ENCODE measurements at regions not wholly inside any gene's neighbourhood (a gene's known extent, or its start where the extent isn't known, plus 50 kb on each side); places are given as distances from the start of the nearest gene placed in this dataset.

GRCh38 chr2:48069769-48070168 lies 163.5 kb upstream of the FBXO11 start:
- TF ChIP-seq CTCF (IDR thresholded peaks at IDR 0.05): no peak
- H3K4me3 Mint-ChIP-seq (ENCODE audit: unreplicated experiment): no peak overlapping the region
- peaks cover 33% of the 10 kb centered on the region for H3K27me3 Mint-ChIP-seq (ENCODE audit: unreplicated experiment)
- H3K9me3 Mint-ChIP-seq (ENCODE audit: unreplicated experiment): peaks cover 4% of the 10 kb centered on the region
- no peak for DNase-seq (ENCODE audit: extremely low spot score, unreplicated experiment)
- no peaks in the 10 kb centered on the region for H3K36me3 Mint-ChIP-seq (ENCODE audit: unreplicated experiment)
- no peaks in the 10 kb centered on the region for H3K4me1 Mint-ChIP-seq (ENCODE audit: unreplicated experiment)
- H3K27ac Mint-ChIP-seq (ENCODE audit: unreplicated experiment): no peak overlapping the region

- H3K9me3 Mint-ChIP-seq (ENCODE audit: unreplicated experiment): peaks cover 4% of the 10 kb centered on the region
- H3K27me3 Mint-ChIP-seq (ENCODE audit: unreplicated experiment): peaks cover 33% of the 10 kb centered on the region
- no peaks in the 10 kb centered on the region for H3K36me3 Mint-ChIP-seq (ENCODE audit: unreplicated experiment)
- H3K4me3 Mint-ChIP-seq (ENCODE audit: unreplicated experiment): no peak overlapping the region
- H3K27ac Mint-ChIP-seq (ENCODE audit: unreplicated experiment): no peak overlapping the region
- DNase-seq (ENCODE audit: extremely low spot score, unreplicated experiment): no peak
- no peak for TF ChIP-seq CTCF (IDR thresholded peaks at IDR 0.05)
- no peaks in the 10 kb centered on the region for H3K4me1 Mint-ChIP-seq (ENCODE audit: unreplicated experiment)
Observed at GRCh38 chr2:48070415-48070814, 164.1 kb upstream of the FBXO11 start.

- Mint-ChIP-seq H3K36me3 (ENCODE audit: unreplicated experiment) (no peaks in the 10 kb centered on the region), H3K4me1 (ENCODE audit: unreplicated experiment) (no peaks in the 10 kb centered on the region), H3K4me3 (ENCODE audit: unreplicated experiment) (no peak overlapping the region), H3K27me3 (ENCODE audit: unreplicated experiment) (peaks cover 30% of the 10 kb centered on the region), H3K9me3 (ENCODE audit: unreplicated experiment) (peaks cover 4% of the 10 kb centered on the region), H3K27ac (ENCODE audit: unreplicated experiment) (no peak overlapping the region)
- DNase-seq (ENCODE audit: extremely low spot score, unreplicated experiment): no peak
- TF ChIP-seq CTCF (IDR thresholded peaks at IDR 0.05): no peak
Observed at GRCh38 chr2:48072583-48072982, 166.3 kb upstream of the FBXO11 start.

GRCh38 chr2:48075631-48076030 lies 169.3 kb upstream of the FBXO11 start:
- H3K36me3 Mint-ChIP-seq (ENCODE audit: unreplicated experiment): no peaks in the 10 kb centered on the region
- no peak overlapping the region for H3K27ac Mint-ChIP-seq (ENCODE audit: unreplicated experiment)
- H3K9me3 Mint-ChIP-seq (ENCODE audit: unreplicated experiment): no peaks in the 10 kb centered on the region
- H3K4me1 Mint-ChIP-seq (ENCODE audit: unreplicated experiment): no peaks in the 10 kb centered on the region
- peaks cover 25% of the 10 kb centered on the region for H3K27me3 Mint-ChIP-seq (ENCODE audit: unreplicated experiment)
- DNase-seq (ENCODE audit: extremely low spot score, unreplicated experiment): no peak
- no peak for TF ChIP-seq CTCF (IDR thresholded peaks at IDR 0.05)
- H3K4me3 Mint-ChIP-seq (ENCODE audit: unreplicated experiment): no peak overlapping the region

- no peak for DNase-seq (ENCODE audit: extremely low spot score, unreplicated experiment)
- Mint-ChIP-seq H3K4me1 (ENCODE audit: unreplicated experiment) (no peaks in the 10 kb centered on the region), H3K36me3 (ENCODE audit: unreplicated experiment) (no peaks in the 10 kb centered on the region), H3K4me3 (ENCODE audit: unreplicated experiment) (no peak overlapping the region), H3K27me3 (ENCODE audit: unreplicated experiment) (no peaks in the 10 kb centered on the region), H3K9me3 (ENCODE audit: unreplicated experiment) (no peaks in the 10 kb centered on the region), H3K27ac (ENCODE audit: unreplicated experiment) (no peak overlapping the region)
- no peak for TF ChIP-seq CTCF (IDR thresholded peaks at IDR 0.05)
Observed at GRCh38 chr2:48080534-48081316, 174.4 kb upstream of the FBXO11 start.

All from osteocyte (in vitro differentiated cells).